ENCODE measurements at regions not wholly inside any gene's neighbourhood (a gene's known extent, or its start where the extent isn't known, plus 50 kb on each side); places are given as distances from the start of the nearest gene placed in this dataset.

DNA sequence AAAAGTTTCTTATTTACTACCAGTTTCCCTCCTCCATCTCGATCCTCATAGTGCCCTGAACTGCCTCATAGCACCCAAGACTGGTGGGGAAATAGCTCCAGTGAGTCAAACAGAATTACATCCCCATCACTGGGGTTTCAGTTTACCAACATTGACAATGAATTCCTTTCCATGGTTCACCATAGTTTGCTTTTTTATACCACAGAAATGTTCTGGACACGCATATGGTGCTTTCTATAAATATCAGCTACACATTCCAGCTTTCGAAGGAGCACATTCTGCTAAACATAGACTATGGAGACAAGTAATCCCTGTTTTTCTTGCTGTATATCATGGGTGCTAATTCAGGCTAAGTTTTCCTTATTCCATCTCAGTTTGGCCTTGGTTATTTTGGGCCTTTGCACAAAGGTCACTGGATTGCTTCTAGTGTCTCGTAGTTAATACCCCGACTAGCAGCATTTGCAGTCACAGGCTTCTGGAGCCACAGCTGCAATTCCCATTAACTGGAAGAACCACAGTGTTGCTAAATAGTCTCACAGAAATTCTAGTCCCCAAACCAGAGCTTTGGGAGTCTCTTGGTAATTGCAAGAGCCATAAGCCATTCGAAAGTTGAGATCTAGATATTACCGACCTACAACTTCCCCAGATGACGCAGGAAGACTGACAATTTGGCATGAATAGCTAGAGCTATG, 53.4 kb upstream of the TRPC3 start:
- no peaks in the 10 kb centered on the region for H3K9me3 ChIP-seq
- no peaks in the 10 kb centered on the region for H3K27me3 ChIP-seq (replicated peaks; ENCODE audit: insufficient read depth)
- WGBS: 86% methylated on average over 8 of the region's 8 CpGs
- H3K4me3 ChIP-seq: no peak overlapping the region
- intact Hi-C loops (cut with DNase I): no loop called here
- H3K36me3 ChIP-seq: no peaks in the 10 kb centered on the region
- DNase-seq (ENCODE audit: low spot score): no peak
- H3K27ac ChIP-seq: no peak overlapping the region
- H3K4me1 ChIP-seq (replicated peaks): no peaks in the 10 kb centered on the region
- TF ChIP-seq POLR2AphosphoS5 (IDR thresholded peaks at IDR 0.05) (no peak), POLR2A (IDR thresholded peaks at IDR 0.05) (no peak)
- TF ChIP-seq, protein P1, sequence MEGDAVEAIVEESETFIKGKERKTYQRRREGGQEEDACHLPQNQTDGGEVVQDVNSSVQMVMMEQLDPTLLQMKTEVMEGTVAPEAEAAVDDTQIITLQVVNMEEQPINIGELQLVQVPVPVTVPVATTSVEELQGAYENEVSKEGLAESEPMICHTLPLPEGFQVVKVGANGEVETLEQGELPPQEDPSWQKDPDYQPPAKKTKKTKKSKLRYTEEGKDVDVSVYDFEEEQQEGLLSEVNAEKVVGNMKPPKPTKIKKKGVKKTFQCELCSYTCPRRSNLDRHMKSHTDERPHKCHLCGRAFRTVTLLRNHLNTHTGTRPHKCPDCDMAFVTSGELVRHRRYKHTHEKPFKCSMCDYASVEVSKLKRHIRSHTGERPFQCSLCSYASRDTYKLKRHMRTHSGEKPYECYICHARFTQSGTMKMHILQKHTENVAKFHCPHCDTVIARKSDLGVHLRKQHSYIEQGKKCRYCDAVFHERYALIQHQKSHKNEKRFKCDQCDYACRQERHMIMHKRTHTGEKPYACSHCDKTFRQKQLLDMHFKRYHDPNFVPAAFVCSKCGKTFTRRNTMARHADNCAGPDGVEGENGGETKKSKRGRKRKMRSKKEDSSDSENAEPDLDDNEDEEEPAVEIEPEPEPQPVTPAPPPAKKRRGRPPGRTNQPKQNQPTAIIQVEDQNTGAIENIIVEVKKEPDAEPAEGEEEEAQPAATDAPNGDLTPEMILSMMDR (IDR thresholded peaks at IDR 0.05): no peak

DNA sequence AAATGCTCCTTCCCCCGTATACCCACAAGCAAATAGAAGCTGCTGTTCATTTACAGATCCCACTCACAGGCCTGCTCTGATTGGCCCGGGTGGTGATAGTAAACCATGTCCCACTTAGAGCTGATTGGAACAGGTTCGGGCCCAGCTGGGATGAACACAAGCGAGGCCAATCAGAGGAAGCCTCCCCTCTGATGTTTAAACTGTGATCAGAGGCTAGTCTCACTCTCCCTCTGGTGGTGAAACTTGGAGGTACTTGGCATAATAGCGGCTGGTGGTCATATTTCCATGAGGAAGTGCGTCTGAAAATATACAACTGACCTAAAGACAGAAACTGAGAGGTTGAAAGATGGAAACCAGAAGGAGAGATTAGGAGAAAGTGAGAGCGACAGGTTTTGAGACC, 51.5 kb upstream of the TRPC3 start:
- 87% methylated on average over 7 of the region's 7 CpGs for WGBS
- H3K9me3 ChIP-seq: no peaks in the 10 kb centered on the region
- H3K36me3 ChIP-seq: no peaks in the 10 kb centered on the region
- TF ChIP-seq, protein P1 (IDR thresholded peaks at IDR 0.05): peak in 1 of 4 experiments; percentile 15
- TF ChIP-seq POLR2AphosphoS5 (IDR thresholded peaks at IDR 0.05): no peak
- TF ChIP-seq POLR2A (IDR thresholded peaks at IDR 0.05): no peak
- intact Hi-C loops (cut with DNase I): no loop called here
- no peaks in the 10 kb centered on the region for H3K27me3 ChIP-seq (replicated peaks; ENCODE audit: insufficient read depth)
- H3K4me3 ChIP-seq: no peak overlapping the region
- DNase-seq (ENCODE audit: low spot score): peak; percentile 4
- H3K4me1 ChIP-seq (replicated peaks): no peaks in the 10 kb centered on the region
- H3K27ac ChIP-seq: no peak overlapping the region
